ENCODE measurements at regions not wholly inside any gene's neighbourhood (a gene's known extent, or its start where the extent isn't known, plus 50 kb on each side); places are given as distances from the start of the nearest gene placed in this dataset.
A peak's percentile ranks its signal among the peaks of the same experiment; 100 is the strongest.

GRCh38 chr12:14148489-14149270 lies 167.3 kb upstream of the GRIN2B start:
- no peak for DNase-seq (ENCODE audit: low read depth in 3 of 3, low spot score in 2 of 3)

GRCh38 chr12:14153803-14154202 lies 172.4 kb upstream of the GRIN2B start:
- DNase-seq (ENCODE audit: low read depth in 3 of 3, low spot score in 2 of 3), result no peak

GRCh38 chr12:14156606-14157005 lies 175.2 kb upstream of the GRIN2B start:
- no peak for DNase-seq (ENCODE audit: low read depth in 3 of 3, low spot score in 2 of 3)

- peak; percentile 38 to 68 (median 42) for DNase-seq (ENCODE audit: low read depth in 3 of 3, low spot score in 2 of 3)
Measured at GRCh38 chr12:14157088-14157747, 175.8 kb upstream of the GRIN2B start.

GRCh38 chr12:14164266-14164665 lies 182.9 kb upstream of the GRIN2B start:
- no peak for DNase-seq (ENCODE audit: low read depth in 3 of 3, low spot score in 2 of 3)

GRCh38 chr12:14167005-14167628 lies 185.7 kb upstream of the GRIN2B start:
- peak; percentile 30 to 50 (median 41) for DNase-seq (ENCODE audit: low read depth in 3 of 3, low spot score in 2 of 3)

GRCh38 chr12:14169281-14169680 lies 187.9 kb upstream of the GRIN2B start:
- no peak for DNase-seq (ENCODE audit: low read depth in 3 of 3, low spot score in 2 of 3)

- DNase-seq (ENCODE audit: low read depth in 3 of 3, low spot score in 2 of 3), result no peak
Measured at GRCh38 chr12:14171106-14171505, 189.7 kb upstream of the GRIN2B start.

- DNase-seq (ENCODE audit: low read depth in 3 of 3, low spot score in 2 of 3), result no peak
Measured at GRCh38 chr12:14175206-14175605, 190.3 kb upstream of the ATF7IP start.

- DNase-seq (ENCODE audit: low read depth in 3 of 3, low spot score in 2 of 3), result peak in 1 of 3 donors; percentile 58
Measured at GRCh38 chr12:14185427-14186192, 179.9 kb upstream of the ATF7IP start.

GRCh38 chr12:14186193-14186502 lies 179.3 kb upstream of the ATF7IP start:
- DNase-seq (ENCODE audit: low read depth in 3 of 3, low spot score in 2 of 3), result no peak

- DNase-seq (ENCODE audit: low read depth in 3 of 3, low spot score in 2 of 3), result no peak
Measured at GRCh38 chr12:14187002-14187401, 178.5 kb upstream of the ATF7IP start.

- DNase-seq (ENCODE audit: low read depth in 3 of 3, low spot score in 2 of 3), result no peak
Measured at GRCh38 chr12:14187966-14188365, 177.5 kb upstream of the ATF7IP start.

GRCh38 chr12:14188744-14189143 lies 176.7 kb upstream of the ATF7IP start:
- no peak for DNase-seq (ENCODE audit: low read depth in 3 of 3, low spot score in 2 of 3)

- no peak for DNase-seq (ENCODE audit: low read depth in 3 of 3, low spot score in 2 of 3)
Measured at GRCh38 chr12:14190694-14191093, 174.8 kb upstream of the ATF7IP start.

- no peak for DNase-seq (ENCODE audit: low read depth in 3 of 3, low spot score in 2 of 3)
Measured at GRCh38 chr12:14191612-14192011, 173.9 kb upstream of the ATF7IP start.

GRCh38 chr12:14193639-14194038 lies 171.8 kb upstream of the ATF7IP start:
- DNase-seq (ENCODE audit: low read depth in 3 of 3, low spot score in 2 of 3), result no peak

- DNase-seq (ENCODE audit: low read depth in 3 of 3, low spot score in 2 of 3), result no peak
Measured at GRCh38 chr12:14194572-14194971, 170.9 kb upstream of the ATF7IP start.

- no peak for DNase-seq (ENCODE audit: low read depth in 3 of 3, low spot score in 2 of 3)
Measured at GRCh38 chr12:14199455-14200198, 165.9 kb upstream of the ATF7IP start.

GRCh38 chr12:14200598-14200997 lies 164.9 kb upstream of the ATF7IP start:
- no peak for DNase-seq (ENCODE audit: low read depth in 3 of 3, low spot score in 2 of 3)

GRCh38 chr12:14201291-14201690 lies 164.2 kb upstream of the ATF7IP start:
- DNase-seq (ENCODE audit: low read depth in 3 of 3, low spot score in 2 of 3), result no peak

Data from right renal cortex interstitium (tissue), 3 donors.